ENCODE measurements at regions not wholly inside any gene's neighbourhood (a gene's known extent, or its start where the extent isn't known, plus 50 kb on each side); places are given as distances from the start of the nearest gene placed in this dataset.
A peak's percentile ranks its signal among the peaks of the same experiment; 100 is the strongest.
"Not testable (repeated sequence)": the region's sequence is repeated elsewhere in the genome, so short reads cannot be mapped to it uniquely, and the experiment has no call there.

GRCh38 chr6:128731249-128732165 is 151.4 kb upstream of the LAMA2 start:
- peak; percentile 64 for DNase-seq

- DNase-seq = no peak
These were observed 155.4 kb upstream of the LAMA2 start for GRCh38 chr6:128727500-128727899.

- peak; percentile 13 for DNase-seq
These were observed 157.4 kb upstream of the LAMA2 start for GRCh38 chr6:128725271-128726233.

- no peak for DNase-seq
These were observed 158.2 kb upstream of the LAMA2 start for GRCh38 chr6:128724738-128725137.

DNA sequence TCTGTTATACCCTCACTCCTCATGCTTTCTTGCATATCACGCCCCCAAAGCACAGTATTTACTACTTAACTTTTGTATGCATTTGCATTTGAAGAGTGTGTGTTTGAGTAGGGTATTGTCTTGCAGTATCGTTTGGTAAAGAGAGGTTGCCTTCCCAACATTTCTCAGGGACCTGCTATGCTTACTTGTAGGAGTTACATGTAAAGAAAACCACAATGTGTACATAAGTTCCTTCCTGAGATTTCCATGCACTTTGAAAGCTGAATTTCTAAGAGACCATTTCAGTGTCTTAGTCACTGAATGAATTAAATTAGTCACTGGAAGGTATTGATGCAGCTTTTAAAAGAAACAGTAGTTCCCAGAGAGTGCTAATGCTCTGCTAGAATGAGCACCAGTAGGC is 159.3 kb upstream of the LAMA2 start:
- DNase-seq = peak; percentile 17

- no peak for DNase-seq
These were observed 162.0 kb upstream of the LAMA2 start for GRCh38 chr6:128720891-128721290.

DNA sequence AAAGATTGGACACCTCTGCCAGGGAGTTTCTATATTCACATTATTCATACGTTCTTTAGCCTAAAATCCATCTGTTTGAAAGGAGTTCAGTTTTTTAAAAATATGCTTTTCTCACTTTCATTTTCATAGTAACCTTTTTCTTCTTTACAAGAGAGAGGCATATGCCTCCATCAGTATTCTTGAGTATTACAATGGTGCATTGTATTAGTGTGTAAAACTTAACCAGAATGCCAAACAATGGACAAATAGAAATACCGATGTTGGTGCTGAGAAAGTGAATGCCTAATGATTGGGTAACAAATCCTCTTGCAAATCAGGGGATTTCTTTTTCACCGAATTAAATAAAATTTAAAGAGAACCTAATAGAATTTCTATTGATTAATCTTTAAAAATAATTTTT is 163.2 kb upstream of the LAMA2 start:
- DNase-seq = no peak

DNA sequence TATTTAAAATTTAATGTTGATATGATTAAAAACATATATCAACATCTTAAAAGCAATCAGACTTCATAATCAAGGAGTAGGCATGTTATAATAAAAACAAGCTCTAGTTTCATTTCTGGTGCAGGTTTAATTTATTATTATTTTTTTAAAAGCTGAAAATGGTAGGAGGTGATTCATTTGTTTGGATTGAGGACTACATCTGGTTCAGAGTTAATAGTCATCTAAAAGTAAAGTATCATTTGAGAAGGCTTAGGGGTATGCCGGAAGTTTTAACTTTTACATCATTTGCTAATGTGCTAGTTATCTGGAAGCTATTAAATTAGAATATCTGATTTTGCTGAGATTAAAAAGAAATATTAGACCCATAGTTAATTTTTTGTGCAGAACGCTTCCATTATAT is 169.5 kb upstream of the LAMA2 start:
- no peak for DNase-seq

GRCh38 chr6:128712898-128713297 is 170.0 kb upstream of the LAMA2 start:
- no peak for DNase-seq

GRCh38 chr6:128711149-128711548 is 171.8 kb upstream of the LAMA2 start:
- DNase-seq = no peak

- DNase-seq = peak; percentile 43
These were observed 172.6 kb upstream of the LAMA2 start for GRCh38 chr6:128710315-128710714.

- no peak for DNase-seq
These were observed 178.3 kb upstream of the LAMA2 start for GRCh38 chr6:128704601-128705000.

DNA sequence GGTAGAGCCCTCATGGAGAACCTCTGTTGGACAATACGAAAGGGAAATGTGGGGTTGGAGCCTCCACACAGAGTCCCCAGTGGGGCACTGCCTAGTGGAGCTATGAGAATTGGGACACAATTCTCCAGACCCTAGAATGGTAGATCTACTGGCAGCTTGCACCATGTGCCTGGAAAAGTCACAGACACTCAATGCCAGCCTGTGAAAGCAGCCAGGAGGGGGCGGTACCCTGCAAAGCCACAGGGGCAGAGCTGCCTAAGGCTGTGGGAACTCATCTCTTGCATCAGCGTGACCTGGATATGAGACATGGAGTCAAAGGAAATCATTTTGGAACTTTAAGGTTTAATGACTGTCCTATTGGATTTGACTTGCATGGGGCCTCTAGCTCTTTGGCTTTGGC is 179.1 kb upstream of the LAMA2 start:
- not testable (repeated sequence) for DNase-seq

DNA sequence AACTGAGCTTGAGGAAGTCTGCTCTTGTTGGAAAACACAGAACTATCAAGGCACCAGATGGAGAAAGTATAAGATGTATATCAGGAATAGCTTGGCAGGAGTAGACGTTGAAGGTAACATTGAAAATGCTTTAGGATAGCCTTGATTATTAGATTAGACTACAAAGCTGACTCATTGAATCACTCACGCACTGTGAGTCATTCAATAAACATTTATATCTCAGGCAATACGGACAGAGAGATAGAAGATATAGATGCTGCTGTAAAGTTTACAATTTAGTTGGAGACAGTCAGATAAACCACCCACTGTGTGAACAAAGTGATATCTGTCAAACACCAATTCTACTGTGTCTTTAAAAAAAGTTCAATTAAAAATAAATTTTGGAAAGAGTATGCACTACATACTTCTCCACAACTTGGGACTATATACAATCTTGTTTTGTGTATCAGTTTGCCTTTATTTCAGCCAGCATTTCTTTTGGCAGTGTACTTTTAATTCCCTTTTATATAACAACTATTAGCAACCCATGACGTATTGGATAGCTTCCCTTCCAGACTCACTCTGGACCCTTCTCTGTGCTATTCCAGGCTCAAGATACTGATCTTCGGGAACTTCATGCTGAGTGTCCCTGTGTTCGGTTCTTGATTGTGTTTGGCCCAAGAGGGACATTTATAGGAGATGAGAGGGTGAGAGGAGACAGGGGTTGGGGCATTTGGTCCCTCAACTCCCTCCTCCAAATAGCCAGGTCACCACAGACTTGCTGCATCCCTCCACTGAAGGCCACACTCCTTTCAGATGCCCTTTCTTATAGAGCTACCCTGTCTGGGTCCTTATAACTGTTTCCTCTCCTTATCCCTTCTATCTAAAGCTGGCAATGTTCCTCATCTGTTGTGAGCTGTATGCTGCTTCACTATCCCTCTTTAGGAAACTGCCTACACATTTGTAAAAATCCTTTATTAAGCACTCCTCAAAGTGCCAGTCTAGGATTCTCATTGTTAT is 176.6 kb upstream of the PTPRK start:
- peak; percentile 72 for DNase-seq

DNA sequence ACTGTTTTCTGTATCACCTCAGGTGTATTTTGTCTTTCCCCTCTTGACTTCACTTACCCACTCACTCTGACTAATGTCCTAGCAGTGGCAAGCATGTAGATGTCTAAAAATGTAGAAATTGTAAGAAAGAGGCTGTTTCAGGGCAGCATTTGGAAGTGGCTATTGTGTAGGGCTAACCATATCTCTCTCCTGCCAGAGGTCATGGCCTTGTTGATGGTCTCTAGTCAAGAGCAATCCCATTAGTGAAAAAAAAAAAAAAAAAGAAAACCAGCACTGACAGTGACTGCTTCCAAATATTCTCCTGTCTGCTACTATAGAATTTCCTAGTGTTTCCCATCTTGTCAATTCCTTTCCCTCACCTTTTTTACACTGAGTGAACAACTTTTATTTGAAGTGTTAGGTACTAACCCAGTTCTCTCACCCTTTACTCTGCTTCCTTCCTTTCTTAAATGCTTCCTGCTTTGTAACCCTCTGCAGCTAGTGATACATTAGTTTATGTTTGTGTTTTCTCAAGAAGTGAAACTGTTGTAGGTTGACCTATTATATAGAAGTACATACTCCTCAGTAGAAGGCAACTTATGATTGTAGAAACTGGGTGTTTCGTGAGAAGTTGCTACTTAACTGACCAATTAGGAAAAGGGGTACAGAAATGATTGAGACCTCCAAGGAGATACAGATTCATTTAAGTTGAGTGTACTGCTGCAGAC is 174.1 kb upstream of the PTPRK start:
- no peak for DNase-seq

DNA sequence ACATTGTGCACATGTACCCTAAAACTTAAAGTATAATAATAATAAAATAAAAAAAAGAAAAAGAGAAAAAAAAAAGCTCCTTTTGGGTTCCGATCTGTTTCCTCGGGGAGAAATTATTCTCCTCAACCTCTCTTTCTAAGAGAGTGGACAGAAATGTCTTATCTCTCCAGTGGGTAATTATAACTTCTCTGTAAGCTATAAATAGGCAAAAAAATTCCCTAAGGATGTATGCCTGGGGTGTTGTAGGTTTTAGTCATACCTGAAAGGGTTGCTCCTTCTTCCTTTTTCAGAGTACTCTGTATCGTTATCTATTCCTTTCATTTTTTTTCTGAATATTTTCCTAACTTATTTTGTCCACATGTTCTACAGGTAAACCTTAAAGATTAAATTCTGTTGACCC is 169.7 kb upstream of the PTPRK start:
- no peak for DNase-seq

- DNase-seq = no peak
These were observed 165.7 kb upstream of the PTPRK start for GRCh38 chr6:128686084-128686483.

DNA sequence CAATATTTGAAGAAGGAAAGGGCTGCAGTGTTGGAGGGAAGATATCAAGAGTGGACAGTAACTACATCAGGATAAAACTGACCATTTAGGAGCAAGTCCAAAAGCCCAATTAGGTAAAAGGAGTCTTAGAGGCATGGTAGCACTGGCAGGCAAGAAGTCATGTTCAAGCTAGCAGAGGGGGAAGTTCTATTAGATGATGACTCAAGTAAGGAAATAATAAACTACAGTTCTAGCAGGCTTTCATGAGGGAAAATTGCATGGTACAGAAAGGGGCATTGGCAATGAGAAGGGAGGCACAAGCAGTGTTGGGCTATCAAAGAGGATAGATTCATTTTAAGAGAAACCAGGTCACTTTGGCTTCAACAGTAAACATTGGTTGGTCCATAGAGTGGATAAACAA is 156.1 kb upstream of the PTPRK start:
- DNase-seq = no peak

GRCh38 chr6:128672023-128672422 is 151.6 kb upstream of the PTPRK start:
- DNase-seq = no peak

DNA sequence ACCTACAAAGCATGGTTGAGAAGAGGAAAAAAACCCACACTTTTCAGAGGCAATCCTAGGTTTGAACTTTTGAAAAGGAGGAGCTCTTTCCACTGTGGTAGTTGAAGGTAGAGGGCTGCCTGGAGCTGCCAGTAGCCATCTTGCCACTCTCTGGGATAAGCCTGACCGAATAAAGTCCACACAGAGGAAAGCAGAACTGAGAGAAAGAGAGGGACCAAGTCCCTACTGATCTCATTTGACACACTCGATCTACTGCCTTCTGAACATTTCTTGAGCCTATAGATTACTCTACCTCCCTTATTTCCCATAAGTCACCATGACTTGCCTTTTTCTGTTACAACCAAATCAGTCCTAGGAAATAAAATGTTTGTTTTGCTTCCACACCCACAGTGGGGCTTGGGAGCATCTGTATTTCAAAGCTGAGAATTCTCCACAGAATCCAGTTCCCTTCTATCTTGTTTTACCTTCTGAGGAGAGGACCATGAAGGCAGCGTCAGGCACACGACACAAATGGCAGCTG is 147.0 kb upstream of the PTPRK start:
- DNase-seq = no peak

- DNase-seq = no peak
These were observed 146.0 kb upstream of the PTPRK start for GRCh38 chr6:128666405-128666804.

GRCh38 chr6:128663238-128663637 is 142.8 kb upstream of the PTPRK start:
- no peak for DNase-seq

All from NCI-H226 (cell line).